AG10803 (cell line): ENCODE measurements at regions not wholly inside any gene's neighbourhood (a gene's known extent, or its start where the extent isn't known, plus 50 kb on each side); places are given as distances from the start of the nearest gene placed in this dataset.

Experiments used
- DNase-seq: peaks from one replicate; pipeline ENCODE4 v3.0.0; 2010; ENCODE audit warnings: low read depth
- H3K4me3 ChIP-seq: 2 replicates; pipeline ENCODE4 v1.5.1; 2011; ENCODE audit warnings: mild to moderate bottlenecking, low read length, control low read depth
- TF ChIP-seq, protein P1 (sequence below): conservative IDR thresholded peaks from 2 replicates; pipeline ENCODE4 v1.5.1; 2011; ENCODE audit warnings: mild to moderate bottlenecking, low read length, control low read depth, inconsistent platforms

DNA sequence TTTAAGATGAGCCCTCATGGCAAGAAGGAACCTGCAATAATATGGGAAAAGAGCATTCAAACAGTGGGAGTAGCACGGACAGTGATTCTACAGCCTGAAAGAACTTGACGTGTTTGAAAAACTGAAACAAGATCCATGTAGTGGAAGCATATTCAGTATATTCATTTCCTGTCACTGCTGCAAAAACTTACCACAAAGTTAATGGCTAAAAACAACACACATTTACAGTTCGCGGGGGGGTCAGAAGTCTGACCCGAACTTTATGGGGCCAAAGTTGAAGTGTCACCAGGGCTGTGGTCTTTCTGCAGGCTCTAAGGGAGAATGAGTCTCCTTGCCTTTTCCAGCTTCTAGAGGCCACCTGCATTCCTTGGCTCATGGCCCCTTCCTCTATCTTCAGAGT lies 52.6 kb upstream of the ARX start:
- no peak for DNase-seq
- TF ChIP-seq, protein P1, sequence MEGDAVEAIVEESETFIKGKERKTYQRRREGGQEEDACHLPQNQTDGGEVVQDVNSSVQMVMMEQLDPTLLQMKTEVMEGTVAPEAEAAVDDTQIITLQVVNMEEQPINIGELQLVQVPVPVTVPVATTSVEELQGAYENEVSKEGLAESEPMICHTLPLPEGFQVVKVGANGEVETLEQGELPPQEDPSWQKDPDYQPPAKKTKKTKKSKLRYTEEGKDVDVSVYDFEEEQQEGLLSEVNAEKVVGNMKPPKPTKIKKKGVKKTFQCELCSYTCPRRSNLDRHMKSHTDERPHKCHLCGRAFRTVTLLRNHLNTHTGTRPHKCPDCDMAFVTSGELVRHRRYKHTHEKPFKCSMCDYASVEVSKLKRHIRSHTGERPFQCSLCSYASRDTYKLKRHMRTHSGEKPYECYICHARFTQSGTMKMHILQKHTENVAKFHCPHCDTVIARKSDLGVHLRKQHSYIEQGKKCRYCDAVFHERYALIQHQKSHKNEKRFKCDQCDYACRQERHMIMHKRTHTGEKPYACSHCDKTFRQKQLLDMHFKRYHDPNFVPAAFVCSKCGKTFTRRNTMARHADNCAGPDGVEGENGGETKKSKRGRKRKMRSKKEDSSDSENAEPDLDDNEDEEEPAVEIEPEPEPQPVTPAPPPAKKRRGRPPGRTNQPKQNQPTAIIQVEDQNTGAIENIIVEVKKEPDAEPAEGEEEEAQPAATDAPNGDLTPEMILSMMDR = no peak

DNA sequence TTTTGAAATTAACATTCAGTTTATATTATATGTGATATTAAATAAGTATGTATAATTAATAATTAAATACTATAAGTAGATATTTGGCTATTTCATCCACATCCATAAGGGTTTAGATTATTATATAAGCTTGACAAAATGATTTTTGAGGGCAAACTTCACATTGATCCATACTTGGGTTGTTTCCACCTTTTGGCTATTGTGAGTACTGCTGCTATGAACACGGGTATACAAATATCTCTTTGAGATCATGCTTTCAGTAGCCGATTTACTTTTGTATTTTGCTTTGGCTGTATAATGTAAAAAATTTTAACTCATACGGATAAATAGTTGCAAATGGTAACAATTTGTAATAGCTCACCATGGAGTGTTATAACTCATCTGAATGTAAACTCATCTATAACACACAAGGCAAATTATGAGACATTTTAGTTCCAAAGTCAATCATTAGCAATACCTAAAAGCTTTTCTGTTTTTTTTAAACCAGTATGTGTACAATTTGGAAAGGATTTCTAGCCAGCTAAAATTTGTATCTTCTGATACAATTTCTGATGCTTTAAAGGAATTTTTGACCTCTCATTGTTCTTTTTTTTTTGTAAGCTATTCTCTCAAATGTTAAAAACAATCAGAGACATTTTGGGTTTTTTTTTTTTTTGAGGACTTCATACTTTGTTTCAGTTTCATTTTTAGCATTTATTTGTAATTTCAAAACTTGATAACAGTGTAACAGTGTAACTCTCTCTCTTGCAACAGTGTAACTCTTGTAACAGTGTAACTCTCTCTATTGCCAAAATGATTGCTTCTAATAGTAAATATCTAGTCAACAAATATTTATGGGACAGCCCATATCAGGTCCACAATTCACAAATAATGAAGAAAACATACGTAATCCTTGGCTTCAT lies 51.8 kb upstream of the ARX start:
- no peak for DNase-seq
- TF ChIP-seq, protein P1 = no peak
- H3K4me3 ChIP-seq = no peak overlapping the region

More for the DNA sequence above, 52.6 kb upstream of the ARX start:
- no peak overlapping the region for H3K4me3 ChIP-seq

DNA sequence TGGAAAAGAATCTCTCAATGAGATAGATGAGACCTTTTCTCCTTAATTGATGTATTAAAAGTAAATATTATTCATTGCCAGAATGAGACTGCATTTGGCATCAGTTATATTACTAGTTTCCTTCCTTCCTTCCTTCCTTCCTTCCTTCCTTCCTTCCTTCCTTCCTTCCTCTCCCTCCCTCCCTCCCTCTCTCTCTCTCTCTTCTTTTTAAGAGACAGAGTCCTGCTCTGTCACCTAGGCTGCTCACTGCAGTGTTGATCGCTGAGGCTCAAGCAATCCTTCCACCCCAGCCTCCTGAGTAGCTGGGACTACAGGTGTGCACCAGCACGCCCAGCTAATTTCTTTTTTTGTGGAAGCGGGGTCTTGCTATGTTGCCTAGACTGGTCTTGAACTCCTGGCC lies 50.4 kb upstream of the ARX start:
- TF ChIP-seq, protein P1 = no peak
- no peak overlapping the region for H3K4me3 ChIP-seq
- no peak for DNase-seq
